ENCODE measurements at regions not wholly inside any gene's neighbourhood (a gene's known extent, or its start where the extent isn't known, plus 50 kb on each side); places are given as distances from the start of the nearest gene placed in this dataset.
"Not testable (repeated sequence)": the region's sequence is repeated elsewhere in the genome, so short reads cannot be mapped to it uniquely, and the experiment has no call there.

GRCh38 chr2:58410549-58410948 lies 169.4 kb upstream of the FANCL start:
- no peak overlapping the region for H3K4me3 ChIP-seq (ENCODE audit: low read length)
- no peaks in the 10 kb centered on the region for H3K27me3 ChIP-seq (ENCODE audit: control insufficient read depth, insufficient read depth, low read length)
- DNase-seq = no peak
- H3K4me1 ChIP-seq (ENCODE audit: control insufficient read depth, insufficient read depth, low read length) = no peaks in the 10 kb centered on the region
- H3K9me3 ChIP-seq (ENCODE audit: control insufficient read depth, low read depth, low read length) = no peaks in the 10 kb centered on the region
- no peaks in the 10 kb centered on the region for H3K36me3 ChIP-seq (ENCODE audit: control insufficient read depth, insufficient read depth, low read length)
- WGBS (ENCODE audit: insufficient coverage, low lambda C conversion rate) = no CpG with 5 or more reads among the region's 2 CpGs
- H3K27ac ChIP-seq (ENCODE audit: low read length) = no peak overlapping the region

GRCh38 chr2:58407487-58407886 lies 166.4 kb upstream of the FANCL start:
- no peaks in the 10 kb centered on the region for H3K4me1 ChIP-seq (ENCODE audit: control insufficient read depth, insufficient read depth, low read length)
- no peaks in the 10 kb centered on the region for H3K9me3 ChIP-seq (ENCODE audit: control insufficient read depth, low read depth, low read length)
- H3K36me3 ChIP-seq (ENCODE audit: control insufficient read depth, insufficient read depth, low read length) = no peaks in the 10 kb centered on the region
- H3K27me3 ChIP-seq (ENCODE audit: control insufficient read depth, insufficient read depth, low read length) = no peaks in the 10 kb centered on the region
- no peak overlapping the region for H3K4me3 ChIP-seq (ENCODE audit: low read length)
- DNase-seq = no peak
- H3K27ac ChIP-seq (ENCODE audit: low read length) = no peak overlapping the region
- WGBS (ENCODE audit: insufficient coverage, low lambda C conversion rate) = no CpG with 5 or more reads among the region's 4 CpGs

GRCh38 chr2:58405341-58405740 lies 164.2 kb upstream of the FANCL start:
- Histone ChIP-seq H3K27me3 (ENCODE audit: control insufficient read depth, insufficient read depth, low read length) (no peaks in the 10 kb centered on the region), H3K36me3 (ENCODE audit: control insufficient read depth, insufficient read depth, low read length) (no peaks in the 10 kb centered on the region), H3K27ac (ENCODE audit: low read length) (no peak overlapping the region), H3K9me3 (ENCODE audit: control insufficient read depth, low read depth, low read length) (no peaks in the 10 kb centered on the region), H3K4me1 (ENCODE audit: control insufficient read depth, insufficient read depth, low read length) (no peaks in the 10 kb centered on the region), H3K4me3 (ENCODE audit: low read length) (no peak overlapping the region)
- DNase-seq = no peak
- WGBS (ENCODE audit: insufficient coverage, low lambda C conversion rate) = 44% methylated on average over 1 of the region's 1 CpG

GRCh38 chr2:58401936-58402335 lies 160.8 kb upstream of the FANCL start:
- no peaks in the 10 kb centered on the region for H3K36me3 ChIP-seq (ENCODE audit: control insufficient read depth, insufficient read depth, low read length)
- no peaks in the 10 kb centered on the region for H3K9me3 ChIP-seq (ENCODE audit: control insufficient read depth, low read depth, low read length)
- no peaks in the 10 kb centered on the region for H3K27me3 ChIP-seq (ENCODE audit: control insufficient read depth, insufficient read depth, low read length)
- no peak overlapping the region for H3K27ac ChIP-seq (ENCODE audit: low read length)
- H3K4me1 ChIP-seq (ENCODE audit: control insufficient read depth, insufficient read depth, low read length) = no peaks in the 10 kb centered on the region
- H3K4me3 ChIP-seq (ENCODE audit: low read length) = no peak overlapping the region
- no CpG with 5 or more reads among the region's 2 CpGs for WGBS (ENCODE audit: insufficient coverage, low lambda C conversion rate)
- no peak for DNase-seq

- Histone ChIP-seq H3K27me3 (ENCODE audit: control insufficient read depth, insufficient read depth, low read length) (no peaks in the 10 kb centered on the region), H3K4me3 (ENCODE audit: low read length) (no peak overlapping the region), H3K27ac (ENCODE audit: low read length) (no peak overlapping the region), H3K36me3 (ENCODE audit: control insufficient read depth, insufficient read depth, low read length) (no peaks in the 10 kb centered on the region), H3K9me3 (ENCODE audit: control insufficient read depth, low read depth, low read length) (no peaks in the 10 kb centered on the region), H3K4me1 (ENCODE audit: control insufficient read depth, insufficient read depth, low read length) (no peaks in the 10 kb centered on the region)
- DNase-seq = no peak
Measured at GRCh38 chr2:58398406-58398805, 157.3 kb upstream of the FANCL start.

GRCh38 chr2:58387701-58388100 lies 146.6 kb upstream of the FANCL start:
- DNase-seq = no peak
- Histone ChIP-seq H3K27ac (ENCODE audit: low read length) (no peak overlapping the region), H3K4me1 (ENCODE audit: control insufficient read depth, insufficient read depth, low read length) (no peaks in the 10 kb centered on the region), H3K4me3 (ENCODE audit: low read length) (no peak overlapping the region), H3K36me3 (ENCODE audit: control insufficient read depth, insufficient read depth, low read length) (no peaks in the 10 kb centered on the region), H3K9me3 (ENCODE audit: control insufficient read depth, low read depth, low read length) (no peaks in the 10 kb centered on the region), H3K27me3 (ENCODE audit: control insufficient read depth, insufficient read depth, low read length) (no peaks in the 10 kb centered on the region)
- no CpG with 5 or more reads among the region's 1 CpG for WGBS (ENCODE audit: insufficient coverage, low lambda C conversion rate)

GRCh38 chr2:58386904-58387303 lies 145.8 kb upstream of the FANCL start:
- H3K27ac ChIP-seq (ENCODE audit: low read length); H3K4me3 ChIP-seq (ENCODE audit: low read length); DNase-seq; H3K36me3 ChIP-seq (ENCODE audit: control insufficient read depth, insufficient read depth, low read length); H3K9me3 ChIP-seq (ENCODE audit: control insufficient read depth, low read depth, low read length); H3K4me1 ChIP-seq (ENCODE audit: control insufficient read depth, insufficient read depth, low read length); H3K27me3 ChIP-seq (ENCODE audit: control insufficient read depth, insufficient read depth, low read length): not testable (repeated sequence)
- WGBS (ENCODE audit: insufficient coverage, low lambda C conversion rate) = no CpG with 5 or more reads among the region's 14 CpGs

- no peaks in the 10 kb centered on the region for H3K36me3 ChIP-seq (ENCODE audit: control insufficient read depth, insufficient read depth, low read length)
- no peaks in the 10 kb centered on the region for H3K27me3 ChIP-seq (ENCODE audit: control insufficient read depth, insufficient read depth, low read length)
- H3K4me1 ChIP-seq (ENCODE audit: control insufficient read depth, insufficient read depth, low read length) = no peaks in the 10 kb centered on the region
- no peak for DNase-seq
- no peaks in the 10 kb centered on the region for H3K9me3 ChIP-seq (ENCODE audit: control insufficient read depth, low read depth, low read length)
- no peak overlapping the region for H3K27ac ChIP-seq (ENCODE audit: low read length)
- WGBS (ENCODE audit: insufficient coverage, low lambda C conversion rate) = 100% methylated on average over 1 of the region's 5 CpGs
- no peak overlapping the region for H3K4me3 ChIP-seq (ENCODE audit: low read length)
Measured at GRCh38 chr2:58378152-58378551, 137.0 kb upstream of the FANCL start.

- Histone ChIP-seq H3K27me3 (ENCODE audit: control insufficient read depth, insufficient read depth, low read length) (no peaks in the 10 kb centered on the region), H3K4me1 (ENCODE audit: control insufficient read depth, insufficient read depth, low read length) (no peaks in the 10 kb centered on the region), H3K27ac (ENCODE audit: low read length) (no peak overlapping the region), H3K36me3 (ENCODE audit: control insufficient read depth, insufficient read depth, low read length) (no peaks in the 10 kb centered on the region), H3K4me3 (ENCODE audit: low read length) (no peak overlapping the region), H3K9me3 (ENCODE audit: control insufficient read depth, low read depth, low read length) (no peaks in the 10 kb centered on the region)
- no peak for DNase-seq
- WGBS (ENCODE audit: insufficient coverage, low lambda C conversion rate) = no CpG with 5 or more reads among the region's 1 CpG
Measured at GRCh38 chr2:58377181-58377580, 136.1 kb upstream of the FANCL start.

- Histone ChIP-seq H3K27me3 (ENCODE audit: control insufficient read depth, insufficient read depth, low read length) (no peaks in the 10 kb centered on the region), H3K36me3 (ENCODE audit: control insufficient read depth, insufficient read depth, low read length) (no peaks in the 10 kb centered on the region), H3K4me1 (ENCODE audit: control insufficient read depth, insufficient read depth, low read length) (no peaks in the 10 kb centered on the region), H3K27ac (ENCODE audit: low read length) (no peak overlapping the region), H3K9me3 (ENCODE audit: control insufficient read depth, low read depth, low read length) (no peaks in the 10 kb centered on the region), H3K4me3 (ENCODE audit: low read length) (no peak overlapping the region)
- 100% methylated on average over 1 of the region's 1 CpG for WGBS (ENCODE audit: insufficient coverage, low lambda C conversion rate)
- DNase-seq = no peak
Measured at GRCh38 chr2:58376592-58376991, 135.5 kb upstream of the FANCL start.

GRCh38 chr2:58369594-58369993 lies 128.5 kb upstream of the FANCL start:
- WGBS (ENCODE audit: insufficient coverage, low lambda C conversion rate) = 100% methylated on average over 1 of the region's 2 CpGs
- Histone ChIP-seq H3K9me3 (ENCODE audit: control insufficient read depth, low read depth, low read length) (no peaks in the 10 kb centered on the region), H3K27me3 (ENCODE audit: control insufficient read depth, insufficient read depth, low read length) (no peaks in the 10 kb centered on the region), H3K36me3 (ENCODE audit: control insufficient read depth, insufficient read depth, low read length) (no peaks in the 10 kb centered on the region), H3K4me3 (ENCODE audit: low read length) (no peak overlapping the region), H3K27ac (ENCODE audit: low read length) (no peak overlapping the region), H3K4me1 (ENCODE audit: control insufficient read depth, insufficient read depth, low read length) (no peaks in the 10 kb centered on the region)
- DNase-seq = no peak

Measured in large intestine (tissue), 3 donors.